ENCODE measurements at regions not wholly inside any gene's neighbourhood (a gene's known extent, or its start where the extent isn't known, plus 50 kb on each side); places are given as distances from the start of the nearest gene placed in this dataset.
A peak's percentile ranks its signal among the peaks of the same experiment; 100 is the strongest.

DNA sequence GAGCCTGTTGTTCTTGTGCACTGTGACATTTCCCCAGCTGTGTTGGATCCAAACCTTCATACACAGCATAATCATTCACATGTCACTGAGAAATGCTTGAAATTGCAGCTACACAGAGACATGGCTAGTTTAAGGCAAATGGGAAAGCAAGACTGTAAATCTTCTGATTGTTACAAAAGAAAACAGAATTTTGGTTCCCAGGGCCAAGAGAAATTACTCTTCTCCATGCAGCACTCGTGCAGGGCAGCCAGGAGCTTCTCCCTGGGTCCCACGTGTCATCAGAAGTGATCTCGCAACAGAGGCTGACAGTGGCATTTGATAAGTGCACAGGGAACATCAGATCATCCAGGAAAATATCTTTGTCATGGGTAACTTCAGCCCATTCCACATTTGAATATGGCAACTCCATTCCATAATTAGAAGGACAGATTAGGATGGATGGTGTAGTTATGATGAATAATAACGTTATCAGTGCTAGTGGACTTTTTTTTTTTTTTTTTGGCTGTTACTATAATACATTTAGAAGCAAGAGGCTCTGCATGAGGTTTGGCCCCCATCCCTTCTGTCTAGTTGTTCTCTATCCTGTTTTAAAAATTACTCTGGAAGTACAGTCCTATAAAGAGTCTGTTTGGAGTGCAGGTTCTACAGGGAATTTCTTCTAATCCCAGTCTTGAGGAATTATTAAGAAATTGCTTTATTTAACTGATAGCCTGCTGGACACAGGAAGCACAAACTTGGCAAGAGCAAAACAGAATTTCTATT is 571.0 kb upstream of the NOX3 start:
- TF ChIP-seq CTCF (IDR thresholded peaks at IDR 0.05; ENCODE audit: insufficient read depth, low read length, severe bottlenecking), result no peak
- FAIRE-seq (no peak), DNase-seq (ENCODE audit: low read depth) (no peak)
- Histone ChIP-seq H3K27me3 (ENCODE audit: control insufficient read depth, insufficient read depth, low read length) (no peaks in the 10 kb centered on the region), H3K36me3 (ENCODE audit: control insufficient read depth, insufficient read depth, low read length) (no peaks in the 10 kb centered on the region), H3K4me3 (ENCODE audit: low read depth, low read length) (no peak overlapping the region)

- no peak for DNase-seq (ENCODE audit: low read depth)
- FAIRE-seq, result no peak
- Histone ChIP-seq H3K36me3 (ENCODE audit: control insufficient read depth, insufficient read depth, low read length) (no peaks in the 10 kb centered on the region), H3K27me3 (ENCODE audit: control insufficient read depth, insufficient read depth, low read length) (no peaks in the 10 kb centered on the region), H3K4me3 (ENCODE audit: low read depth, low read length) (no peak overlapping the region)
- no peak for TF ChIP-seq CTCF (IDR thresholded peaks at IDR 0.05; ENCODE audit: insufficient read depth, low read length, severe bottlenecking)
These were observed 568.7 kb upstream of the NOX3 start for GRCh38 chr6:156024339-156024738.

- peak; percentile 15 for DNase-seq (ENCODE audit: low read depth)
- Histone ChIP-seq H3K36me3 (ENCODE audit: control insufficient read depth, insufficient read depth, low read length) (no peaks in the 10 kb centered on the region), H3K4me3 (ENCODE audit: low read depth, low read length) (no peak overlapping the region), H3K27me3 (ENCODE audit: control insufficient read depth, insufficient read depth, low read length) (no peaks in the 10 kb centered on the region)
- no peak for FAIRE-seq
- TF ChIP-seq CTCF (IDR thresholded peaks at IDR 0.05; ENCODE audit: insufficient read depth, low read length, severe bottlenecking), result no peak
These were observed 566.2 kb upstream of the NOX3 start for GRCh38 chr6:156021746-156022396.

- DNase-seq (ENCODE audit: low read depth) (no peak), FAIRE-seq (no peak)
- no peaks in the 10 kb centered on the region for H3K36me3 ChIP-seq (ENCODE audit: control insufficient read depth, insufficient read depth, low read length)
- H3K4me3 ChIP-seq (ENCODE audit: low read depth, low read length), result no peak overlapping the region
- TF ChIP-seq CTCF (IDR thresholded peaks at IDR 0.05; ENCODE audit: insufficient read depth, low read length, severe bottlenecking), result no peak
- no peaks in the 10 kb centered on the region for H3K27me3 ChIP-seq (ENCODE audit: control insufficient read depth, insufficient read depth, low read length)
These were observed 562.2 kb upstream of the NOX3 start for GRCh38 chr6:156017838-156018237.

GRCh38 chr6:156016186-156016976 is 560.7 kb upstream of the NOX3 start:
- FAIRE-seq (no peak), DNase-seq (ENCODE audit: low read depth) (no peak)
- H3K27me3 ChIP-seq (ENCODE audit: control insufficient read depth, insufficient read depth, low read length), result no peaks in the 10 kb centered on the region
- no peaks in the 10 kb centered on the region for H3K36me3 ChIP-seq (ENCODE audit: control insufficient read depth, insufficient read depth, low read length)
- no peak overlapping the region for H3K4me3 ChIP-seq (ENCODE audit: low read depth, low read length)
- no peak for TF ChIP-seq CTCF (IDR thresholded peaks at IDR 0.05; ENCODE audit: insufficient read depth, low read length, severe bottlenecking)
